HG03571 (cell line): ENCODE measurements at regions not wholly inside any gene's neighbourhood (a gene's known extent, or its start where the extent isn't known, plus 50 kb on each side); places are given as distances from the start of the nearest gene placed in this dataset.
A peak's percentile ranks its signal among the peaks of the same experiment; 100 is the strongest.

Experiments used
- ATAC-seq: cut with Tn5 transposase; IDR thresholded peaks from one replicate; pipeline ENCODE4 v1.9.1; 2021; ENCODE audit not compliant: unreplicated experiment

GRCh38 chr4:140281828-140282552 lies 91.5 kb upstream of the SCOC start:
- ATAC-seq = no peak

- ATAC-seq = no peak
These were observed 95.9 kb upstream of the SCOC start for GRCh38 chr4:140277576-140277975.

GRCh38 chr4:140271553-140271952 lies 101.9 kb upstream of the SCOC start:
- ATAC-seq = no peak

- no peak for ATAC-seq
These were observed 104.1 kb upstream of the SCOC start for GRCh38 chr4:140269369-140269768.

- ATAC-seq = no peak
These were observed 105.1 kb upstream of the SCOC start for GRCh38 chr4:140268186-140268841.

GRCh38 chr4:140267576-140267975 lies 105.9 kb upstream of the SCOC start:
- ATAC-seq = no peak

GRCh38 chr4:140266958-140267568 lies 106.4 kb upstream of the SCOC start:
- ATAC-seq = no peak

- ATAC-seq = no peak
These were observed 106.2 kb upstream of the MAML3 start for GRCh38 chr4:140260227-140260626.

- ATAC-seq = no peak
These were observed 104.5 kb upstream of the MAML3 start for GRCh38 chr4:140258476-140258875.

GRCh38 chr4:140257461-140258305 lies 103.7 kb upstream of the MAML3 start:
- no peak for ATAC-seq

- ATAC-seq = no peak
These were observed 103.0 kb upstream of the MAML3 start for GRCh38 chr4:140256941-140257340.

GRCh38 chr4:140256335-140256734 lies 102.4 kb upstream of the MAML3 start:
- no peak for ATAC-seq

- ATAC-seq = no peak
These were observed 101.9 kb upstream of the MAML3 start for GRCh38 chr4:140255927-140256326.

GRCh38 chr4:140255467-140255866 lies 101.5 kb upstream of the MAML3 start:
- no peak for ATAC-seq

- ATAC-seq = no peak
These were observed 100.8 kb upstream of the MAML3 start for GRCh38 chr4:140254651-140255299.

GRCh38 chr4:140253556-140254027 lies 99.6 kb upstream of the MAML3 start:
- no peak for ATAC-seq

GRCh38 chr4:140252742-140253555 lies 99.0 kb upstream of the MAML3 start:
- ATAC-seq = peak; percentile 61

- ATAC-seq = no peak
These were observed 98.3 kb upstream of the MAML3 start for GRCh38 chr4:140252141-140252741.

GRCh38 chr4:140251571-140251970 lies 97.6 kb upstream of the MAML3 start:
- ATAC-seq = no peak
